K562 (cell line): ENCODE measurements at regions not wholly inside any gene's neighbourhood (a gene's known extent, or its start where the extent isn't known, plus 50 kb on each side); places are given as distances from the start of the nearest gene placed in this dataset.

Experiments used
- CBFB ChIP-seq: sonication (generic); formaldehyde crosslinking; IDR thresholded peaks from 2 replicates; pipeline ENCODE4 v1.4.0; 2020; ENCODE audit warnings: mild to moderate bottlenecking, missing genetic modification reagents
- CGGBP1 ChIP-seq: fragments of 250-450 bp; sonication (Bioruptor Pico); IDR thresholded peaks from 2 replicates; pipeline ENCODE4 v1.9.0; 2021; ENCODE audit warnings: mild to moderate bottlenecking
- CTCF ChIP-seq, 3 experiments: IDR thresholded peaks in 2 of 3; conservative IDR thresholded peaks in 1 of 3; 2 replicates each; pipeline ENCODE4 v1.5.1; 2011 to 2012; ENCODE audit warnings: low read length in 3 of 3, mild to moderate bottlenecking in 3 of 3, control low read depth in 2 of 3, improper control_type of control experiment in 1 of 3, inconsistent platforms in 1 of 3, low read depth in 1 of 3, mixed read lengths in 1 of 3, moderate library complexity in 1 of 3; ENCODE audit not compliant: insufficient read depth in 2 of 3
- EP300 ChIP-seq: IDR thresholded peaks from 2 replicates; pipeline ENCODE4 v1.6.1; 2012; ENCODE audit warnings: low read length, improper control_type of control experiment
- ESRRA ChIP-seq: fragments of 450-650 bp; IDR thresholded peaks from 2 replicates; pipeline ENCODE4 v1.6.1; 2014; ENCODE audit warnings: low read depth, mild to moderate bottlenecking, moderate library complexity, borderline replicate concordance
- FOXK1 ChIP-seq: sonication (generic); formaldehyde crosslinking; IDR thresholded peaks from 2 replicates; pipeline ENCODE4 v1.8.0; 2022; ENCODE audit warnings: missing genetic modification reagents, mild to moderate bottlenecking, borderline replicate concordance
- IRF1 ChIP-seq: sonication (generic); formaldehyde crosslinking; IDR thresholded peaks from 2 replicates; pipeline ENCODE4 v1.8.0; 2022; ENCODE audit warnings: missing genetic modification reagents, mild to moderate bottlenecking, borderline replicate concordance
- KDM1A ChIP-seq, 2 experiments: fragments of 450-650 bp; IDR thresholded peaks; 2 replicates each; pipeline ENCODE4 v1.6.1; 2016; ENCODE audit warnings: mild to moderate bottlenecking in 2 of 2
- MECOM ChIP-seq: fragments of 250-450 bp; sonication (Bioruptor Pico); IDR thresholded peaks from 2 replicates; pipeline ENCODE4 v1.8.0; 2022; ENCODE audit warnings: inconsistent platforms
- POLR2AphosphoS5 ChIP-seq: IDR thresholded peaks from 2 replicates; pipeline ENCODE4 v1.6.1; 2011; ENCODE audit warnings: mild to moderate bottlenecking, low read depth, low read length, moderate library complexity; ENCODE audit not compliant: control insufficient read depth, insufficient read depth
- TCF7L2 ChIP-seq: fragments of 150-350 bp; IDR thresholded peaks from 2 replicates; pipeline ENCODE4 v1.6.1; 2016; ENCODE audit warnings: low read depth, mild to moderate bottlenecking, low read length, moderate library complexity
- ZNF140 ChIP-seq: fragments of 250-450 bp; sonication (Bioruptor Pico); IDR thresholded peaks from 2 replicates; pipeline ENCODE4 v1.8.0; 2021; ENCODE audit warnings: moderate library complexity, mild to moderate bottlenecking, inconsistent platforms
- ZNF561 ChIP-seq: fragments of 450-650 bp; formaldehyde crosslinking; conservative IDR thresholded peaks from 2 replicates; pipeline ENCODE4 v1.4.0; 2020; ENCODE audit warnings: mild to moderate bottlenecking, moderate library complexity

GRCh38 chr5:96595300-96596090 lies 66.7 kb upstream of the CAST start:
- TF ChIP-seq ZNF140 (CRISPR knock-in tag) (no peak), ZNF561 (no peak), ESRRA (no peak), IRF1 (no peak), CTCF (IDR thresholded peaks at IDR 0.05 in 2 of 3, conservative IDR thresholded peaks at IDR 0.05 in 1 of 3; ENCODE audit: insufficient read depth in 2 of 3, low read depth in 1 of 3, low read length in 3 of 3) (peak; percentile 29 to 57 (median 57); a peak in 5 of 6 replicates), FOXK1 (CRISPR knock-in tag) (no peak), TCF7L2 (no peak), POLR2AphosphoS5 (no peak), CBFB (no peak), KDM1A (IDR thresholded peaks at IDR 0.05) (no peak), MECOM (CRISPR knock-in tag) (no peak), EP300 (no peak), CGGBP1 (CRISPR knock-in tag) (no peak)
